ENCODE measurements at regions not wholly inside any gene's neighbourhood (a gene's known extent, or its start where the extent isn't known, plus 50 kb on each side); places are given as distances from the start of the nearest gene placed in this dataset.
"Not testable (repeated sequence)": the region's sequence is repeated elsewhere in the genome, so short reads cannot be mapped to it uniquely, and the experiment has no call there.

DNA sequence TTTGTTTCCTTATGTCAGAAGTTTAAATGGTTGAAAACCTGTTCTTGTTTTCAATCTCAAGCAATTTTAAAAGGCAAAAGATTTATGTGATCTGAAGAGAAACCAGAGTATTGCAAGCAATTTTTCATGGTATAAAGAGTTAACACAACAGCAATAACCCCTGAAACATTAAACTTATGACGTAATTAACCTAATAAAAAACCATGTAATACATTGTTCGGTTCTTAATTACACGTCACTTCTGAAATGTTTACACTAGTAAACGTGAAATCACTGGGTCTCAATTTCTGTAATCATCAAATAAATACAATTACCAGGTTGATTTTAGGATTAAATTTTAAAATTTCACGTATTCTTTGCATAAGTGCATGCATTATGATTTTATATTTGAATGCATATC, 914.5 kb downstream of the NLGN4X start:
- DNase-seq (ENCODE audit: extremely low read depth, low read depth, low spot score), result no peak

DNA sequence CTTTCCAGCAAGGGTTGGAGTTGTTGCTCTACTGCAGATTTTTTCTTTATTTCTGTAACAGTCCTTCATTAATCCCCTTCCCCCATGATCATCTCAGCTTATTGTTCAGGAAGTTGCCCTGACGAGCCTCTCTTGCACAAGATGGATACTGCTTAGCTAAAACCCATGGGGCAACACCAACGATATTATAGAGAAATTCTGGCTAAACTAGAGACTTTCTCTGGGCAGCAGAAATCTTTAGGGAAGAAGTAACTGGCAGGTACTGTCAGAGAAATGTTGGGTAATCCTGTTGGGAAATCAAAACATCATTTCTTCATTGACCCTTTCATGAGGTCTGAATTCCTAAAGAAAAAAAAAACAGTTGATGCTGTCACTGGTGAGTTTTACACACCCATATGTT, 921.3 kb downstream of the NLGN4X start:
- DNase-seq (ENCODE audit: extremely low read depth, low read depth, low spot score), result no peak

DNA sequence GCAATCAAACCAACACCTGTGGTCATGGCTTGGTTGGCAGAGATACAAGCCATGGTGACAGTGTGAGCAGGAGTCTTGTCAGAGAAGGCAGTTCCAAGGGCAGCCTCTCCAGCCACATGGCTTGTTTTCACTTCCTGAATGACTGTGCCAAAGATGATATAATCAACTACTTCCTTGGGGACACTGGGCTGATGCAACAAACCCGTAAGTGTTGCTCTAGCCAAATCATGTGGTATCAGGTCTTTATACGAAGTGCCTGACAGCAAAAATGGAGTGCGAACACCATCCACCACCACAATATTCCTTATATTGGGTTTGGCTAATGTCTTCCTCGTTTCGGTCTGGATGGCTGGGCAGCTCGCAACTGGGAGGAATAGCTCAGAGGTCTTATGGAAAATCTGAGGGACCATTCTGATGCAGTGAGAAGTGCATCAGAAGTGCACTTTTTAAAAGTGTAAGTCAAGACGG, 922.0 kb downstream of the NLGN4X start:
- DNase-seq (ENCODE audit: extremely low read depth, low read depth, low spot score), result no peak

DNA sequence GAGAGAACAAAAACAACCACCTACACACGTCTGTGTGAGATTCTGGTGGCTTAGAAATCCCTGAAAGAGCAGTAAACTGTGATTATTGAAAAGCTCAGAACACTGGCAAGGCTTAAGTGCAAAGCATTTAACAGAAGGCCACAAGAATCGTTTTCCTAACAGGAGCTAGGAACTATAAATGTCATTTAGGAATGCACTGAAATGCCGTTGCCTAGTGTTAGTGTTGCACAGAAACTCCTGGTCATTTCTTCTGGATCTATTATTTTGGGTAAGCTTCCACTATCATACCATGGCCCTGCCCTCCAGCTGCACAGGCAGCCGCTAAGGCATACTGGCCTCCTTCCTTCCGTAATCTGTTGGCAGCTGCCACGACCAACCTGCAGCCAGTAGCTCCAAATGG, 923.2 kb downstream of the NLGN4X start:
- no peak for DNase-seq (ENCODE audit: extremely low read depth, low read depth, low spot score)

DNA sequence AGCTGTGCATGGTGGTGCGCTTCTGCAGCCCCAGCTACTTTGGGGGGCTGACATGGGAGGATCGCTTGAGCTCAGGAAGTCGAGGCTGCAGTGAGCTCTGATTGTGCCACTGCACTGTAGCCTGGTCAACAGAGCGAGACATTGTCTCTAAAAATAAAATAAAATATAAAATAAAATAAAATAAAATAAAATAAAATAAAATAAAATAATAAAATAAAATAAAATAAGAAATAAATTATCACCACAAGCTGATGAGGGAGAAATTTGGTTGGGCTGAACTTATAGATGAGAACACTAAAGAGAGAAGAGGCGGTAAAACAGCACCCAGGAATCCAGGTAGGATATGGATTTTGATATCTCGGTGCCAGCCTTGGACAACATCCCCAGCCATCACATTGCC, 933.7 kb downstream of the NLGN4X start:
- no peak for DNase-seq (ENCODE audit: extremely low read depth, low read depth, low spot score)

DNA sequence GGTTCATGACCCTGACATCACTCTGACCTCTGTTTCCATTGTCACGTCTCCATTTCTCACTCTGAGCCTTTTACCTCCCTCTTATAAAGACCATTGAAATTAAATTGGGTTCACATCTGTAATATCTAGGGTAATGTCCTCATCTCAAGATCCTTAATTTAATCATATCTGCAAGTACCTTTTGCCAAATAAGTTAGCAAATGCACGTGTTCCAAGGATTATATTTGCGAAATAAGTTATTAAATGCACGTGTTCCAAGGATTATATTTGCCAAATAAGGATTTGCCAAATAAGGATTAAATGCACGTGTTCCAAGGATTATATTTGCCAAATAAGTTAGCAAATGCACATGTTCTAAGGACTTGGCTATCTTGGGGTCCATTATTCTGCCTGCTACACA, 938.0 kb downstream of the NLGN4X start:
- DNase-seq (ENCODE audit: extremely low read depth, low read depth, low spot score), result no peak

DNA sequence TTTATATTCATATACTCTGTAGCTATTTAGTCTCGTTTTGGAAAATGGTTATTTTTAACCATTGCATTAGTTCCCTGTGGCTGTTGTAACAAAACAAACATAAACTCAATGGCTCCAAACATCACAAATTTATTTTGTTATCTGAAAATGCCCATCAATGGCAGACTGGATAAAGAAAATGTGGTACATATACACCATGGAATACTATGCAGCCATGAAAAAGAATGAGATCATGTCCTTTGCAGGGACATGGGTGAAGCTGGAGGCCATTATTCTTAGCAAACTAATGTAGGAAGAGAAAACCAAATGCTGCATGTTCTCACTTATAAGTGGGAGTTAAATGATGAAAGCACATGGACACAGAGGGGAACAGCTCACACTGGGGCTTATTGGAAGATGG, 938.7 kb downstream of the NLGN4X start:
- DNase-seq (ENCODE audit: extremely low read depth, low read depth, low spot score), result not testable (repeated sequence)

DNA sequence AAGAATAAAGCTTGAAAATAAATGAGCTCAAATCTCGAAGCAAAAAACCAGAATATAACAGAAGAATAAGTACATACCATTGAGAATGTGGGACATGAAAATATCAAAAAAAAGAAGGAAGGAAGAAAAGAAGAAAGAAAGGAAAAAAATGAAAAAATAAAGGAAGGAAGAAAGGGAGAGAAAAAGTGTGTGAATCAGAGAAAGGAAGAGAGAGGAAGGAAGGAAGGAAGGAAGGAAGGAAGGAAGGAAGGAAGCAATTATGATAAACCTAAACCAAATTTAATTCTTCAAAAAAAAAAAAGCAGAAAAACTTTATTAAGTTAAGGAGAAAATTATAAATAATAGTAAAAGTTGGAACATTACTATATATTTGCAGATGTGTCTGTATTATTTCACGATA, 949.8 kb downstream of the NLGN4X start:
- no peak for DNase-seq (ENCODE audit: extremely low read depth, low read depth, low spot score)

DNA sequence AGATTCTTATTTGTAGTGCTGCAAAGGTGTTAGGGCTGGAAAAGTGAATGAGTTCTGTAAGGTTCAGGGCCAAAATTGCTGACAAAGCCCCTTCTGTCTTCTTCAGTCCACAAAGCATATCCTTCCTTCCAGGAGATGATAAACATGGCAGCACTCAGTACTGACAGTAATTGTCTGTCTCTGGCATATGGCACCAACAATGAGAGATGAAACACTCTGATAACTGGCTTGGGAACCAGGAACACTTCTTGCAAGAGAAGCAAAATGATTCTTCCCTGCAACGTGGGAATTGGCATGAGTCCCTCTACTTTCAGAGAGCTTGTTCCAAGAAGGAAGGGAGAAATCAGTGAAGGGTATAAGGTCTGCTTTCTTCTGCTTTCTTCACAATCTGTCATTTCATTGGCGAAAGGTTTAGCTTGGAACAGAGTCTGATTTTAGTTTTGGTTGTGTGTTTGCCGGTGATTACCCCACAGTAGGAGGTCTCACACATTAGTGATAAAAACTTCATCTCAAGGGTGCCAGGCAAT, 963.3 kb downstream of the NLGN4X start:
- no peak for DNase-seq (ENCODE audit: extremely low read depth, low read depth, low spot score)

DNA sequence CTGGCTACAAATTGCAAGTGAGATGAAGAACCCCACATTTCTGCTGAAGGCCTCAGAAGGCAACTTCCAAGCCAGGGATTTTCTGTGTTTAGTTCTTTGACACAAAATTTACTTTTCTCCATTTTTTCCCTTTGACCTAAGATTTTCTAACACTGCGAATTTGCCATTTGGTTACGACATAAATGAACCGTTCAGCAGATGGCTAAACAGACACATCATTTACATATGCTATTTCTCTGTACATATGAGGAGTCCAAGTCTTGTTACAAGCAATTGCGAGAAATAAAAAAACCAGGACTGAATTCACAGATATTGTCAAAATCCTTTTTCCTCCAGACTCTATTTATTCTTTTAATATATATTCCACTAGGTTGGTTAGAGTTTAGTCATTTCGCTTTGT, 978.6 kb downstream of the NLGN4X start:
- no peak for DNase-seq (ENCODE audit: extremely low read depth, low read depth, low spot score)

DNA sequence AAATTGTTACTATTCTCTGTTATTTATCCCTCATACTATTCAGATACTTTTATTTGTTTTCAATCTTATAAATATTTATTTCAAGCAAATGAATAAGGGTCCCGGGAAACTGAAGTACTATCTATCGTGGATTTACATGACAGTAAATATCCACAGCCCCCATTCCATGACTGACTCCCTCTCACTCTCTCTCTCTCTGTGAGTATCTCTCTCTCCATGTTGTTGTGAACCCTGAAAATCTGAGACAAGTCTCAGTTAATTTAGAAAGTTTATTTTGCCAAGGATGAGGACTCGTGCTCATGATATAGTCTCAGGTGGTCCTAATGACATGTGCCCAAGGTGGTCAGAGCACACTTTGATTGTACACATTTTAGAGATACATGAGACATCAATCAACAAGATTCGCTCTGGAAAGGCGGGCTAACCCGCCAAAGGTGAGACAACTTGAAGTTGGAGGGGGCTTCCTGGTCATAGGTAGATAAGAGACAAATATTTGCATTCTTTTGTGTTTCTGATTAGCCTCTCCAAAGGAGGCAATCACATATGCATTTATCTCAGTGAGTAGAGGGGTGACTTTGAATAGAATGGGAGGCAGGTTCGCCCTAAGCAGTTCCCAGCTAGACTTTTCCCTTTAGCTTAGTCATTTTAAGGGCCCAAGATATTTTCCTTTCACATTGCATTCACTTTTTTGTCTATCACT, 986.4 kb downstream of the NLGN4X start:
- DNase-seq (ENCODE audit: extremely low read depth, low read depth, low spot score), result no peak

DNA sequence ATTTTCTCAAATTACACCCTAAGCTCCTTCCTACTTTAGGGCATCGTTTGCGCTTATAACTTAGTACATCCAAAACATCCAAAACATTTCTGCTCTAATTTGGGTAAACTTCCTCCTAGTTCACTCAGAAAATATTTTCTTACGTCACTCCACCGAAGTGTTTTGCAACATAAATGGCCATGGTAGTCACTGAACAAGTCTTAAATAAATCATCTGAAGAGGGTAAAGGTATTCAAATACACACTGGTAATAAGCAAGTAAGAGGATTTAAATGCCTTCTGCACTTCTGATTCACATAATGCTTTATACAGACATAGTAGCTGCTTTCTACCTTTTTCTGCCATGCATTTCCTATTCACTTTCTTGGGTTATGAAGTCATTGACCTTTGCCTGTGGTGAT, 991.9 kb downstream of the NLGN4X start:
- no peak for DNase-seq (ENCODE audit: extremely low read depth, low read depth, low spot score)

DNA sequence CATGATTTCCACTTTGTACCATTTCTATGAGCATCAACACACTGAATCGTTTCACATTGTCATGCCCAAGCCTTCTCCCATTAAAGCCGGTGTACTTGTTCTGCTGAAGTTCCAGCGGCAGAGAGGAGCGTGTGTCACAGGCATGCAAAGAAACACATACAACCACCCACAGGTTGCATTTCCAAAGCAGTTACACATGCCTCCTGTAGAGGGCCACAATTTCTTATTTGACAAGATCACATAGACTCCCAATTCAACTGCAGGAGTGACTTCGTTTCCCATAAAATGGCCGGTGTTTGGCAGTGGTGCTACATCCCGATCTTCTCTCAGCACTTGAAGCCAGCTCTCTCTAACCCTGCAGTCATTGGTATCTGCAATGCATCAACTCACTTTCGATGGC, 992.6 kb downstream of the NLGN4X start:
- DNase-seq (ENCODE audit: extremely low read depth, low read depth, low spot score), result no peak

DNA sequence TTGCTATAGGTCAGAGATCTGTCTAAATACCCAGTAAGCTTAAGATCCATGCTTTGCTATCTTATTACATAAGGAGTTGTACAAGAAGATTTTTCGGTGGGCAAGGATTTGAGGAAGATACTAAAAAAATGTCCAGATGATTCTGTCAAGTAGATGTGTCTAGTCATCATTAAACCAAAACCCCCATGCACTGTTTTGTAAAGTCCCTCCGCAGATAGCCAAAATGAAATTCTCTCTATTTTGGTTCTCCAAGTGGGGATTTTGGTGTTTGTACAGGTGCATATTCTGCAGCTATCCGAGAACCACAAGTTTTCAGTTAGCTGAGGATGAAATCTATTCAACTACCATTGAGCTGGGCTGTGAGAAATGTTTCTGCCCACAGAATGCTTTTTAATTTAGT, 994.8 kb downstream of the NLGN4X start:
- DNase-seq (ENCODE audit: extremely low read depth, low read depth, low spot score), result no peak

DNA sequence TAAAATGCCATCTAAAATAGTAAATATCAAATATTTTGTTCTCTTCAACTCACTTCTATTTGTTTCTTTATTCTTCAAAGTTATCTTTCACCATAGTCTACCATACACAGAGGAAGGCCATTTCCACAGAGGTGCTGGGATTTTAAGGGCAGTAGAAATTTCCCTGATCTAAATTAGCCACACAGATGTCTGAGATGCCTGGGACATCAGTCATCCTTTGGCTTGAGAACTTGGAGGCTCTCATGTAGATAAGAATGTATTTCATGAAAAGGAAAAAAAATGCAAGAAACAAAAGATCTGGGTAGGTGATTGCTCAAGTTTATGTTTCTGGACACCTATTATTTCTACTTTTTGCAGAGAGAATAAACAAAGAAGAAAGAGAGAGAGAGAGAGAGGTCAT, 1008.2 kb downstream of the NLGN4X start:
- no peak for DNase-seq (ENCODE audit: extremely low read depth, low read depth, low spot score)

DNA sequence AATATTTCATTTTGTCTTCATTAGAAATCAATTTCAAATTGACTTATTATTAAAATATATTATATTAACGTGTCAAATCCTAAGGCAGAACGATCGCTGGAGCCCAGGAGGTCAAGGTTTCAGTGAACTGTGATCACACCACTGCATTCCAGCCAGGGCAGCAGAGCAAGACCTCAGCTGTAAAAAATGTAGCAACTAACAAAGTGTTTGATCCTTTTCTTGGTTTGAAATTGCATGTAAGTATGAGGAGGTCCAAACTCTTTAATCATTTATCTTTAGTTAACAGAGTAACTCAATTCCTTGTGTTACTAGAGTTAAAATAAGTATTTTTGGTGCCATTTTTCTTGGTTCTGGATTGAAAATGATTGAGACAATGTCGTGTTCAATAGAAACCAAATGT, 1033.9 kb downstream of the NLGN4X start:
- no peak for DNase-seq (ENCODE audit: extremely low read depth, low read depth, low spot score)

DNA sequence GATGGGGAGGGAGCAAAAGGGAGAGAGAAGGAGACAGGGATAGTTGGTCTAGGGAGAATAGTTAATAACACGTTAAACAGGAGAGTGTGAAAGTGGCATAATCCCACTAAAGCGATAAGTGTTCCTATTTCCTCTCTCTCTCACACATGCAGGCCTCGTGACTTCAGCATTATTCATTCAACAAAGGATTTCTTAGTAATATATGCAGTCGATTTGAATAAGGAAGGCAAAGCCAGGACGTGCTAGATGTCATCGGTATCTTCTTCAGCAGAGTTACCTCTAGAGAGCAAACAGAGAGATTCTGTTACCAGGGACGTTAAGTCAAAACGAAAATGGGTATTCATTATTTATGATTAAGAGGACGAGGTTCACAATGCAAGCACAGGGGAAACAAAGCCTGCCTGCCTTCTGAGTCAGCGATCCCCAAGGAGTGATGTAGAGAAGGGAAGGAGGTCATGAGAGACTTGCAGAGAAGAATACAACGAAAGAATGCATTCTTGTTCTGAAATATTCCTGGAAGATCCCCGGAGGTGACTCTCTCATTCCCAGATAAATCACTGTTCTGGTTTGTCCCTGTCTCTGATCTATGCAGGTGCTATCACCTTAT, 1048.4 kb downstream of the NLGN4X start:
- no peak for DNase-seq (ENCODE audit: extremely low read depth, low read depth, low spot score)

DNA sequence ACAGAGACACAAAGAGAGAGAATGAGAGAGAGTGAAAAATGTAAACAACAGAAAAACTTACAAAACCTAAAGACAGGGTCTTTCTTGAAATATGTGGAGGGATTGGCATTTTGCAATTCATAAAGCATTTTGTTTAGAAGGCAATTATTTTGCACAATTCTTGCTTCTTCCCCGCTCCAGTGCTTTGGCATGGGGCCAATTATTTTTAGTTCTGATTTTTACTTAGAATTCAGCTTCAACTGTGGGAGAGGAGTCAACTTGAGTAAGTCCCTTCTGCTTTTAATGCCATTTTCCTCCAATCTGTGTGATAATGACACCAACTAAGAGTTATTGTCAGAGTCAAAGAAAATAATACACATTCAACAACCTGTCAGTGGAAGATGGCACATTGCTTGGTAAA, 1051.9 kb downstream of the NLGN4X start:
- no peak for DNase-seq (ENCODE audit: extremely low read depth, low read depth, low spot score)

DNA sequence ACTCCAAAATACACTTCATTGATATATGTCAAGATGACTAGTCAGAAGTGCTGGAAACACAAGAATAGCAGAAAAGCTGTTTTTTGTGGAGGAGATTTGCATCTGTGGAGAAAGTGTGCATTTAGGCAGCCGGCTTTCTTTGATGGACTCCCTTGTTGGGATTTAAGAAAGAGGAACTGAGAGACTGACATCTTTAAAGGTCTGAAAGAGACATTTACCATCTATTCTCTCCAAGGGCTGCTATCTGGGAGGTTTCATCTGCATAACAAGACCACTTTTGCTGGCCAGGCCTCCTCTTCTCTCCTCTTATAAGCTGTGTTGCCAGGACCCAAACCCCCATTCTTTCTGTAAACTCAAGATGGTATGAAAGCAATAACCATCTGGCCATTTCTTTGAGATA, 1065.0 kb downstream of the NLGN4X start:
- DNase-seq (ENCODE audit: extremely low read depth, low read depth, low spot score), result no peak

DNA sequence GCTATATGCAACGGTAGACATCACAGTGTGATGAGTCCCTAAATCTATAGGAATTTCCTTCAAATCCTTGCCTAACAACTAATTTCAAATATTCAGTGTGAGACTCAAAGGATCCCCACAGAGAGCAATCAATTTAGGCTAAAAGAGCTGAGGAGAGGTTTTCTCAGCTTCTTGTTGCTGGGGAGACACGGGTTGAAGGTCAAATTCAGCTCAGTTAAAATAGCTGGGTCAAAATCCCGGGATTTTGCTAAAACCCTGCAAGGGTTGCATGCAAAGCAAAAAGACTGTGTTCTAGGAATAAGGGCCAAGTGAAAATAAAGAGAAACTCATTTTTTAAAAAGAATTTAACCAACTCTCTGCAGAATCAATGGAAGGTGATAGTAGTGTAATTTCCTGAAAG, 1073.4 kb downstream of the NLGN4X start:
- no peak for DNase-seq (ENCODE audit: extremely low read depth, low read depth, low spot score)

DNA sequence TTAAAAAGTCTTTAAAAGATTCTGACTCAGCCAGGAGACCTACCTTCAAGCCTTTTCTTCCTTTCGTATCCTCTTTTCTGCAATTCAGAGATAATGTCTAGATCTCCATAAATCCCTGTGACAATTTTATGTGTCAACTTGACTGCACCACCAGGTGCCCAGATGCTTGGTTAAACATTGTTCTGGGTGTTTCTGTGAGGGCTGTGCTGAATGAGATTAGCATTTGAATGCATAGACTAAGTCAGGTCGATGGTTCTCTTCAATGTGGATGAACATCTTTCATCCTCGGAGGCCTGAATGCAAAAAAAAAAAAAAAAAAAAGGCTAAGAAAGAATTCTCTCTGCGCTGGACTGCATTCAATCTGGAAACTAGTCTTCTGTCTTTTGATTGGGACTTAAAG, 1082.7 kb downstream of the NLGN4X start:
- DNase-seq (ENCODE audit: extremely low read depth, low read depth, low spot score), result no peak

DNA sequence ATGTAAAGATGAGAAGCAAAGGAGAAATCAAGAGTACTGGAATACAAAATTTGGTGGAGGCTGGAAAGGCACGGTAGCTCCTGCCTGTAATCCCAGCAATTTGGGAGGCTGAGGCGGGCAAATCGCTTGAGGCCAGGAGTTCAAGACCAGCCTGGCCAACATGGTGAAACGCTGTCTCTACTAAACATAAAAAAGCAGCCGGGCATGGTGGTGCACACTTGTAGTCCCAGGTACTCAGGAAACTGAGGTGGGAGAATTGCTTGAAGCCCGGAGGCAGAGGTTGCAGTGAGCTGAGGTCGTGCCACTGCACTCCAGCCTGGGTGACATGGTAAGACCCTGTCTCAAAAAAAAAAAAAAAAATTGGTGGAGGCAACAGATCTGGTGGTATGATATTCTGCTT, 1086.0 kb downstream of the NLGN4X start:
- no peak for DNase-seq (ENCODE audit: extremely low read depth, low read depth, low spot score)
